B cell (primary cell): ENCODE measurements at regions not wholly inside any gene's neighbourhood (a gene's known extent, or its start where the extent isn't known, plus 50 kb on each side); places are given as distances from the start of the nearest gene placed in this dataset.
"Not testable (repeated sequence)": the region's sequence is repeated elsewhere in the genome, so short reads cannot be mapped to it uniquely, and the experiment has no call there.

Experiments
- ATAC-seq: fragments of 200-7000 bp; cut with Tn5 transposase; one replicate; pipeline ENCODE4 v1.10.0; 2021; ENCODE audit warnings: low read depth, mild to moderate bottlenecking, moderate number of reproducible peaks, moderate library complexity
- CTCF ChIA-PET: fragments of 350-600 bp; sonication (Branson Sonifier 250); formaldehyde crosslinking; loops from one replicate; lab custom pipeline; 2021; ENCODE audit warnings: antibody characterized with exemption, inconsistent platforms; lab: Charles Lee
- POLR2A ChIA-PET: fragments of 350-600 bp; sonication (Branson Sonifier 250); formaldehyde crosslinking; loops from one replicate; lab custom pipeline; 2021; ENCODE audit warnings: antibody characterized with exemption; lab: Charles Lee
- DNase-seq: peaks from one replicate; pipeline ENCODE4 v3.0.0; 2013
- H2AFZ ChIP-seq: 2 replicates; pipeline ENCODE4 v1.6.1; 2012; ENCODE audit warnings: mild to moderate bottlenecking, low read depth, low read length; ENCODE audit not compliant: insufficient read depth, poor library complexity, severe bottlenecking
- H3K27ac ChIP-seq, 2 donors: 1 replicate in 1 of 2; 2 replicates in 1 of 2; pipeline ENCODE4 v1.5.1; 2012 to 2013; ENCODE audit warnings: low read length in 2 of 2, mild to moderate bottlenecking in 2 of 2, moderate library complexity in 1 of 2
- H3K27me3 ChIP-seq, 4 experiments: fragments of 200-600 bp in 1 of 4; sonication (generic) in 1 of 4; replicated peaks in 1 of 4; 1 replicate in 2 of 4; 2 replicates in 2 of 4; pipeline versions ENCODE4 v1.6.1 to v1.7.0; 2013 to 2016; ENCODE audit warnings: low read length in 3 of 4, mild to moderate bottlenecking in 2 of 4, mixed read lengths in 1 of 4, moderate library complexity in 1 of 4; ENCODE audit not compliant: insufficient read depth in 4 of 4, control insufficient read depth in 3 of 4; ENCODE audit errors: control extremely low read depth in 1 of 4
- H3K36me3 ChIP-seq, 2 experiments: replicated peaks in 1 of 2; 1 replicate in 1 of 2; 2 replicates in 1 of 2; pipeline versions ENCODE4 v1.6.1 to v1.7.1; 2013; ENCODE audit warnings: low read length in 1 of 2; ENCODE audit not compliant: insufficient read depth in 2 of 2, control insufficient read depth in 1 of 2; ENCODE audit errors: control extremely low read depth in 1 of 2, extremely low read depth in 1 of 2
- H3K4me1 ChIP-seq, 2 donors: fragments of 200-600 bp in 1 of 2; sonication (generic) in 1 of 2; 1 replicate in 1 of 2; 2 replicates in 1 of 2; pipeline versions ENCODE4 v1.5.1 to v1.6.1; 2013 to 2017; ENCODE audit warnings: low read length in 2 of 2; ENCODE audit not compliant: control insufficient read depth in 2 of 2, insufficient read depth in 2 of 2
- H3K4me2 ChIP-seq: replicated peaks from 2 replicates; pipeline ENCODE3; 2012; ENCODE audit warnings: mild to moderate bottlenecking, low read depth, low read length; ENCODE audit not compliant: poor library complexity, severe bottlenecking
- H3K4me3 ChIP-seq, 5 experiments: fragments of 200-600 bp in 1 of 5; sonication (generic) in 1 of 5; 1 replicate in 3 of 5; 2 replicates in 2 of 5; pipeline versions ENCODE4 v1.5.1 to v1.7.0; 2011 to 2016; ENCODE audit warnings: low read length in 4 of 5, mild to moderate bottlenecking in 4 of 5, low read depth in 2 of 5, control low read depth in 1 of 5, moderate library complexity in 1 of 5; ENCODE audit not compliant: insufficient read depth in 1 of 5; ENCODE audit errors: control extremely low read depth in 1 of 5, extremely low read depth in 1 of 5
- H3K79me2 ChIP-seq: fragments of 200-600 bp; sonication (generic); one replicate; pipeline ENCODE4 v1.6.0; 2016; ENCODE audit warnings: low read length; ENCODE audit not compliant: control insufficient read depth, insufficient read depth
- H3K9ac ChIP-seq: fragments of 200-600 bp; sonication (generic); 2 replicates; pipeline ENCODE4 v1.6.1; 2017; ENCODE audit warnings: mild to moderate bottlenecking, low read length, moderate library complexity
- H3K9me3 ChIP-seq, 3 donors: one replicate each; pipeline versions ENCODE4 v1.6.1 to v1.7.1; 2013; ENCODE audit warnings: low read length in 2 of 3; ENCODE audit not compliant: control insufficient read depth in 2 of 3, insufficient read depth in 1 of 3; ENCODE audit errors: control extremely low read depth in 1 of 3
- H4K20me1 ChIP-seq: 2 replicates; pipeline ENCODE4 v1.6.0; 2012; ENCODE audit warnings: mild to moderate bottlenecking, low read length; ENCODE audit not compliant: insufficient read depth, control insufficient read depth, poor library complexity, severe bottlenecking
- H3K27ac Mint-ChIP-seq: one replicate; pipeline ENCODE4 v1.8.0; 2021; ENCODE audit warnings: mixed read lengths
- H3K27me3 Mint-ChIP-seq: one replicate; pipeline ENCODE4 v1.8.0; 2021; ENCODE audit warnings: mixed read lengths
- H3K4me1 Mint-ChIP-seq: one replicate; pipeline ENCODE4 v1.8.0; 2021; ENCODE audit warnings: mixed read lengths
- H3K4me3 Mint-ChIP-seq: one replicate; pipeline ENCODE4 v1.8.0; 2021; ENCODE audit warnings: mixed read lengths
- H3K9me3 Mint-ChIP-seq: one replicate; pipeline ENCODE4 v1.8.0; 2022; ENCODE audit warnings: mixed read lengths; ENCODE audit not compliant: insufficient read depth
- CTCF ChIP-seq: fragments of 200-600 bp; IDR thresholded peaks from one replicate; pipeline ENCODE4 v1.8.0; 2022; ENCODE audit warnings: antibody characterized with exemption, mild to moderate bottlenecking
- EZH2 ChIP-seq: IDR thresholded peaks from 2 replicates; pipeline ENCODE4 v1.6.1; 2012; ENCODE audit warnings: borderline replicate concordance, low read depth, mild to moderate bottlenecking, moderate library complexity, low read length; ENCODE audit not compliant: insufficient read depth, poor library complexity, severe bottlenecking
- WGBS: methylation state at CpG from one replicate; pipeline ENCODE4 v1.1.5; 2013; ENCODE audit warnings: missing lambda C conversion rate; ENCODE audit not compliant: insufficient coverage; 5-methylcytosine and 5-hydroxymethylcytosine counted together
- intact Hi-C: fragments of 100-400 bp; cut with micrococcal nuclease; formaldehyde crosslinking; loops from one replicate; pipeline ENCODE4 v1.10.0; 2022

- H3K9me3 Mint-ChIP-seq, intact Hi-C loops, H2AFZ ChIP-seq, H3K4me3 Mint-ChIP-seq, H3K79me2 ChIP-seq, ATAC-seq, H3K4me2 ChIP-seq, DNase-seq, H4K20me1 ChIP-seq, POLR2A ChIA-PET, H3K4me1 ChIP-seq, CTCF ChIA-PET, H3K9ac ChIP-seq, H3K4me3 ChIP-seq, H3K27me3 ChIP-seq, H3K36me3 ChIP-seq, H3K27ac ChIP-seq, H3K4me1 Mint-ChIP-seq, H3K9me3 ChIP-seq, H3K27ac Mint-ChIP-seq: not testable (repeated sequence)
- WGBS = no CpG with 5 or more reads among the region's 1 CpG
- H3K27me3 Mint-ChIP-seq = peaks cover 27% of the 10 kb centered on the region
Measured at GRCh38 chr1:199031170-199031569, 392.3 kb downstream of the PTPRC start.

- H3K4me2 ChIP-seq, H3K9ac ChIP-seq, H3K27ac Mint-ChIP-seq, H3K27me3 ChIP-seq, H3K79me2 ChIP-seq, H2AFZ ChIP-seq, H3K36me3 ChIP-seq, H3K4me3 ChIP-seq, H3K9me3 Mint-ChIP-seq, CTCF ChIA-PET, intact Hi-C loops, H3K4me1 Mint-ChIP-seq, H3K27ac ChIP-seq, H4K20me1 ChIP-seq, H3K4me3 Mint-ChIP-seq, POLR2A ChIA-PET, H3K4me1 ChIP-seq, ATAC-seq, DNase-seq, H3K9me3 ChIP-seq: not testable (repeated sequence)
- peaks cover 22% of the 10 kb centered on the region for H3K27me3 Mint-ChIP-seq
- 83% methylated on average over 1 of the region's 3 CpGs for WGBS
Measured at GRCh38 chr1:199032479-199032878, 393.6 kb downstream of the PTPRC start.

DNA sequence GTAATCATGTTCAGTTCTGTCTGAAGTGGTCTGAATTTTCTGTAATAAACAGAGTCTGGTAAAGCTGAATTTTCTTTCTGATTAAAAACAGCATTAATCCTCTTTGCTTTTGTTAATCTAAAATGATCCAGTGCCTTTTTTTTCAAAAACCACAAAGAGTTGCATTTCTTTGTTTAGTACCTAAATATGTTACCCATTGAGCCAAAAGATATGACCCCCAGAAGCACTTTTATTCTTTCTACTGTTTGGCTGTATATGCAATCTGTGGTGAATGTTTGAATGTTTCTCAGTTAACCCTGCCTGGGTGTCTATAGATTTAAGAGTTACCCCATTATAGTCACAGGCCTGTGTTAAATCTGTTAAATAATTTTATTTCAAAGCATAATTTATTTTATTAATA lies 394.8 kb downstream of the PTPRC start:
- H3K4me1 ChIP-seq = no peaks in the 10 kb centered on the region
- peaks cover 18% of the 10 kb centered on the region for H3K27me3 Mint-ChIP-seq
- no peaks in the 10 kb centered on the region for H3K9me3 Mint-ChIP-seq
- no peak overlapping the region for H3K27ac Mint-ChIP-seq
- H3K79me2 ChIP-seq = no peaks in the 10 kb centered on the region
- intact Hi-C loops = no loop called here
- no peak overlapping the region for H3K4me3 Mint-ChIP-seq
- no peaks in the 10 kb centered on the region for H4K20me1 ChIP-seq
- DNase-seq (no peak), ATAC-seq (no peak)
- H3K4me3 ChIP-seq = no peak overlapping the region
- H3K36me3 ChIP-seq = no peaks in the 10 kb centered on the region
- H2AFZ ChIP-seq = no peak overlapping the region
- ChIA-PET CTCF (no interaction called here), POLR2A (no interaction called here)
- no peak for TF ChIP-seq CTCF
- TF ChIP-seq EZH2 = no peak
- H3K9me3 ChIP-seq = no peaks in the 10 kb centered on the region
- H3K27me3 ChIP-seq = no peaks in the 10 kb centered on the region
- H3K9ac ChIP-seq = no peak overlapping the region
- no peak overlapping the region for H3K4me2 ChIP-seq
- peaks cover 5% of the 10 kb centered on the region for H3K4me1 Mint-ChIP-seq
- H3K27ac ChIP-seq = no peak overlapping the region
